Ishikawa (cell line): ENCODE measurements at regions not wholly inside any gene's neighbourhood (a gene's known extent, or its start where the extent isn't known, plus 50 kb on each side); places are given as distances from the start of the nearest gene placed in this dataset.

Source experiments
- CEBPB ChIP-seq: IDR thresholded peaks from 2 replicates; pipeline ENCODE4 v1.6.1; 2012
- CREB1 ChIP-seq: IDR thresholded peaks from 2 replicates; pipeline ENCODE4 v1.6.1; 2012; ENCODE audit warnings: low read depth
- EGR1 ChIP-seq: IDR thresholded peaks from 2 replicates; pipeline ENCODE4 v1.6.1; 2012
- EP300 ChIP-seq: IDR thresholded peaks from 2 replicates; pipeline ENCODE4 v1.6.1; 2012; ENCODE audit warnings: borderline replicate concordance
- FOXM1 ChIP-seq: IDR thresholded peaks from 2 replicates; pipeline ENCODE4 v1.6.1; 2012; ENCODE audit warnings: low read depth, borderline replicate concordance
- NFIC ChIP-seq: IDR thresholded peaks from 2 replicates; pipeline ENCODE4 v1.6.1; 2012
- RAD21 ChIP-seq: IDR thresholded peaks from 2 replicates; pipeline ENCODE4 v1.6.1; 2012; ENCODE audit warnings: low read depth
- TAF1 ChIP-seq: IDR thresholded peaks from 2 replicates; pipeline ENCODE4 v1.6.1; 2012; ENCODE audit warnings: low read depth, mild to moderate bottlenecking
- TCF12 ChIP-seq: IDR thresholded peaks from 2 replicates; pipeline ENCODE4 v1.6.1; 2012; ENCODE audit warnings: low read depth
- TEAD4 ChIP-seq: IDR thresholded peaks from 2 replicates; pipeline ENCODE4 v1.6.1; 2012
- USF1 ChIP-seq: IDR thresholded peaks from 2 replicates; pipeline ENCODE4 v1.6.1; 2012
- YY1 ChIP-seq: IDR thresholded peaks from 2 replicates; pipeline ENCODE4 v1.6.1; 2012; ENCODE audit warnings: low read depth
- ZBTB7A ChIP-seq: IDR thresholded peaks from 2 replicates; pipeline ENCODE4 v1.6.1; 2012; ENCODE audit warnings: low read depth
- TF ChIP-seq, protein P1 (sequence below): IDR thresholded peaks from 2 replicates; pipeline ENCODE4 v1.6.1; 2012
- TF ChIP-seq, protein P2 (sequence below): IDR thresholded peaks from 2 replicates; pipeline ENCODE4 v1.6.1; 2012; ENCODE audit warnings: low read depth, mild to moderate bottlenecking

DNA sequence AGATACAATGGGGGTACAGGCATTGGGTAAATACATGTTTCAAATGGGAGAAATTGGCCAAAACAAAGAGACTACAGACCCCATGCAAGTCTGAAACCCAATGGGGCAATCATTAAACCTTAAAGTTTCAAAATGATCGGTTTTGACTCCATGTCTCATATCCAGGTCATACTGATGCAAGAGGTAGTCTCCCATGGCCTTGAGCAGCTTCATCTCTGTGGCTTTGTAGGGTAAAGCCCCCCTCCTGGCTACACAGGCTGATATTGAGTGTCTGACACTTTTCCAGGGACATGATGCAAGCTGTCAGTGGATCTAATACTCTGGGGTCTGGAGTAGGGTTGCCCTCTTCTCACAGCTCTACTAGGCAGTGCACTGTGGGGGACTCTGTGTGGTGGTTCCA lies 286.1 kb downstream of the LRRIQ3 start:
- TF ChIP-seq FOXM1 = no peak
- TF ChIP-seq, protein P1, sequence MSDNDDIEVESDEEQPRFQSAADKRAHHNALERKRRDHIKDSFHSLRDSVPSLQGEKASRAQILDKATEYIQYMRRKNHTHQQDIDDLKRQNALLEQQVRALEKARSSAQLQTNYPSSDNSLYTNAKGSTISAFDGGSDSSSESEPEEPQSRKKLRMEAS = no peak
- no peak for TF ChIP-seq CEBPB
- TF ChIP-seq ZBTB7A = no peak
- TF ChIP-seq TAF1 = no peak
- no peak for TF ChIP-seq TCF12
- TF ChIP-seq EP300 = no peak
- TF ChIP-seq TEAD4 = no peak
- TF ChIP-seq USF1 = no peak
- TF ChIP-seq EGR1 = no peak
- TF ChIP-seq CREB1 = no peak
- TF ChIP-seq YY1 = no peak
- TF ChIP-seq NFIC = no peak
- TF ChIP-seq RAD21 = no peak
- TF ChIP-seq, protein P2, sequence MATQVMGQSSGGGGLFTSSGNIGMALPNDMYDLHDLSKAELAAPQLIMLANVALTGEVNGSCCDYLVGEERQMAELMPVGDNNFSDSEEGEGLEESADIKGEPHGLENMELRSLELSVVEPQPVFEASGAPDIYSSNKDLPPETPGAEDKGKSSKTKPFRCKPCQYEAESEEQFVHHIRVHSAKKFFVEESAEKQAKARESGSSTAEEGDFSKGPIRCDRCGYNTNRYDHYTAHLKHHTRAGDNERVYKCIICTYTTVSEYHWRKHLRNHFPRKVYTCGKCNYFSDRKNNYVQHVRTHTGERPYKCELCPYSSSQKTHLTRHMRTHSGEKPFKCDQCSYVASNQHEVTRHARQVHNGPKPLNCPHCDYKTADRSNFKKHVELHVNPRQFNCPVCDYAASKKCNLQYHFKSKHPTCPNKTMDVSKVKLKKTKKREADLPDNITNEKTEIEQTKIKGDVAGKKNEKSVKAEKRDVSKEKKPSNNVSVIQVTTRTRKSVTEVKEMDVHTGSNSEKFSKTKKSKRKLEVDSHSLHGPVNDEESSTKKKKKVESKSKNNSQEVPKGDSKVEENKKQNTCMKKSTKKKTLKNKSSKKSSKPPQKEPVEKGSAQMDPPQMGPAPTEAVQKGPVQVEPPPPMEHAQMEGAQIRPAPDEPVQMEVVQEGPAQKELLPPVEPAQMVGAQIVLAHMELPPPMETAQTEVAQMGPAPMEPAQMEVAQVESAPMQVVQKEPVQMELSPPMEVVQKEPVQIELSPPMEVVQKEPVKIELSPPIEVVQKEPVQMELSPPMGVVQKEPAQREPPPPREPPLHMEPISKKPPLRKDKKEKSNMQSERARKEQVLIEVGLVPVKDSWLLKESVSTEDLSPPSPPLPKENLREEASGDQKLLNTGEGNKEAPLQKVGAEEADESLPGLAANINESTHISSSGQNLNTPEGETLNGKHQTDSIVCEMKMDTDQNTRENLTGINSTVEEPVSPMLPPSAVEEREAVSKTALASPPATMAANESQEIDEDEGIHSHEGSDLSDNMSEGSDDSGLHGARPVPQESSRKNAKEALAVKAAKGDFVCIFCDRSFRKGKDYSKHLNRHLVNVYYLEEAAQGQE = no peak

DNA sequence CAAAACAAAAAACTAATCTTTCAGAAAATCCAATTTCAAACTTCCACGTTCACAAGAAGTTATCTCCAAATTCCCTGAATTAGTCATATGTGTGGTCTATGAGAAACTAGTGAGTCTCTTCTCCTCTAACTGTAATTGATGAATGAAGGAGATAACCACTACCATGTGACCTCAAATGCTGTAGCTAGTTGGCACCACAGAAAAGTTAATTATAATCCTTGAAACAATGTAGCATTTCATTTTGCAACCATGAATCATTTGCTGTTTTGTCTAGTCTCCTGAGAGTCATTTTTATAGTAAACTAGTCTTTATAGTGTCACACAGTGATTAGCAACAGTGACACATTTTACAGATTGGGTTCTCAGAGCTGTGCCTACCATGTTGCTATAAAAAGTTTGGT lies 287.5 kb downstream of the LRRIQ3 start:
- TF ChIP-seq CREB1 = no peak
- no peak for TF ChIP-seq CEBPB
- no peak for TF ChIP-seq TCF12
- TF ChIP-seq, protein P2 = no peak
- no peak for TF ChIP-seq RAD21
- TF ChIP-seq EP300 = no peak
- TF ChIP-seq, protein P1 = no peak
- TF ChIP-seq TEAD4 = no peak
- no peak for TF ChIP-seq FOXM1
- TF ChIP-seq EGR1 = no peak
- TF ChIP-seq YY1 = no peak
- TF ChIP-seq ZBTB7A = no peak
- no peak for TF ChIP-seq TAF1
- no peak for TF ChIP-seq USF1

DNA sequence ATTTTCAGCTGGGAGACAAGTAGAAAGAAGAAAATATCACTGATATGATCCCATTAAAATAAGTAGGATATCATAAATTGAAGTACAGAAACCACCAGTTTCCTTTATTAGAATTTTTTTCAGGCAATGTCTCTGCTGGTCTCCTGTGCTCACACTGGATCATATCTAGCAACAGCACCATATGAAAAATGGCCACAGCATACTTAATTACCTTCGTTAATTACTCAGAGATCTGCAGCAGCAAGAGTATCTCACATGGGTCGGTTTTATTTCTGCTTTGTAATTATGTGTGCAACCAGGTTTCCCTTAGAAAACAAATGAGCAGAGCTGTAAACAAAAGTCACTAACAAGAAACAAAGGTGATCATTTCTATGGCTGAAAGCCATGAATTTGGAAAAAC lies 287.9 kb downstream of the LRRIQ3 start:
- no peak for TF ChIP-seq TEAD4

DNA sequence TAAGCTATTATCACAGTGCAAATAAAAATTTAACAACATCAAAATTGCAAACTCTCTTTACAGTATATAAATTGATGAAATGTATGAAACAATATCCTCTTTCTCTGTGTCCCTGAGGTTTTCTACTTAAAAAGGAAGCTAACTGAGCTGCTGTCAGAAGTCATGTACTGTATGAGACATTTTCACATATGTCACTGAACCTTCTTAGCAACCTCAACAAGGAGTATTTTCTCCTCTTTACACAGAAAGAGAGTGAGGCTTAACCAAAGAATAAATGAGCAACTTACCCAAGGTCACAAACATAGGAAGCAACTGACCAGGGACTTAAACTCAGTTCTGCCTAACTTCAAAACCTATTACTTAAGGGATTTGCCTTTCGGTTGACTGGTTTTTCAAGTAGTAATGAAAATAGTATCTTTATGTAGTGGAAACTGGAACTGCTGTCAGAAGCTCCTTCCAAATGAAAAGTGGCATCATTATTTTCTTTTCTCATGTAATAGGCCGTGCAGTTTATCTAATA lies 288.9 kb downstream of the LRRIQ3 start:
- TF ChIP-seq TEAD4 (no peak), YY1 (no peak)

DNA sequence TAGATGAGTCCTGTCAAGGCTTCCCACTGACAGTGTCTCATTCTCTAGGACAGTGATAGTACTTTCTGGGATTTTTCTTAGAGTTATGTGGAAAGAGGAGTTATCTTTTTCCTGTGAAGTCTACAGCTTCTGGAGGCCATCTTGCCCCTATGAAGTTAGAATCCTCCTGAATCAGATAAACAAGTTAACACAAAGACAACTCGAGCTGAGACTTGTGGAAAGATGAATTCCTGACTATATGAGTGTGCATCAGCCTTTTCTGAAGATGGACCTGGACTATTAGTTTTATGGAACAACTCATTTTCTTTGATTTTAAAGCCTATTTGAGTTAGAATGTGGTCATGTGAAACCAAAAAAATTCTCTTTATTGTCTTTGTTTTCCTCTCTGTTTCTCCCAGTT lies 290.9 kb downstream of the LRRIQ3 start:
- no peak for TF ChIP-seq TCF12
- TF ChIP-seq CEBPB = no peak
- TF ChIP-seq EGR1 = no peak
- no peak for TF ChIP-seq RAD21
- no peak for TF ChIP-seq USF1
- no peak for TF ChIP-seq YY1
- no peak for TF ChIP-seq ZBTB7A
- TF ChIP-seq, protein P1 = no peak

DNA sequence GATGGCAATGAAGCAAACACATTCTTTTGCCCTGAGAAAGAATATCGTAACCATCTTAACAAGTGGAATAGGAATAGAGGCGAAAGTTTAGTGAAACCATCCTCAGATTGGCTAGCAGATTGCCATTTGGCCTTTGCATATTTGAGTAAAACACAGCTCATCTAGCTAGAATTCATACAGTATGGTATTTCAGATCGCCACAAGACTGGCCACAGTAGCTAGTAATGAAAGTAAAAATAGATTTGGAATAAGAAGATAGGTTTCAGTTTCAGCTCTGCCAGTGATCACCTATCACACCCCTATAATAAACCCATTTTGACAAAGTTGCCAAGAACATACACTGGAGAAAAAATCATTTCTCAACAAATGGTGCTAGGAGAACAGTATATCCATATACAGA lies 294.9 kb downstream of the LRRIQ3 start:
- TF ChIP-seq CREB1 = no peak
- TF ChIP-seq, protein P1 = no peak
- no peak for TF ChIP-seq TAF1
- TF ChIP-seq NFIC = no peak
- TF ChIP-seq, protein P2 = no peak
- no peak for TF ChIP-seq TCF12
- no peak for TF ChIP-seq FOXM1
- no peak for TF ChIP-seq EP300
- no peak for TF ChIP-seq CEBPB
